Activated effector memory CD4-positive, alpha-beta T cell treated with anti-CD3 and anti-CD28 coated beads, Interleukin-2, amount 50 U/mL, for 16 hours (primary cell): ENCODE measurements at regions not wholly inside any gene's neighbourhood (a gene's known extent, or its start where the extent isn't known, plus 50 kb on each side); places are given as distances from the start of the nearest gene placed in this dataset.

ENCODE experiments used
- DNase-seq: peaks from one replicate; pipeline ENCODE4 v3.0.0-alpha.2; 2020

- DNase-seq: no peak
Observed at GRCh38 chr5:128749136-128749898, 211.3 kb upstream of the FBN2 start.

DNA sequence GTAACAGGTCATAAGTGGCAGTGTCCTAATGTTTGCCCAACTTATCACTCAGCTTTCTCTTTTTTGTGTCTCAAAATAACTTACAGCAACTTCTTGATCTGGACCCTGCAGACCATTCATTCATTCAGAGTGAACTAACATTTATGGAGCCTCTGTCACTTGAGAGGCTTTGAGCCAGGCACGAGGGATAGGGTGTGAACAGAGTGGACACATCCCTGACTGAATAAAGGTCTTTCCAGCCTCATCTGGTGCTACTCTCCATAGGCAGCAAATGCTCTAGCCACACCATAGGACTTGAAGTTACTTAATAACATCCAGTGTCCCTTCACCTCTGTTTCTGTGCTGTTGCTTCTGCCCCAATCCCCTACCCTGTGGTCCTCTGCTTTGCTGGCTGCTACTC, 212.1 kb upstream of the FBN2 start:
- no peak for DNase-seq

DNA sequence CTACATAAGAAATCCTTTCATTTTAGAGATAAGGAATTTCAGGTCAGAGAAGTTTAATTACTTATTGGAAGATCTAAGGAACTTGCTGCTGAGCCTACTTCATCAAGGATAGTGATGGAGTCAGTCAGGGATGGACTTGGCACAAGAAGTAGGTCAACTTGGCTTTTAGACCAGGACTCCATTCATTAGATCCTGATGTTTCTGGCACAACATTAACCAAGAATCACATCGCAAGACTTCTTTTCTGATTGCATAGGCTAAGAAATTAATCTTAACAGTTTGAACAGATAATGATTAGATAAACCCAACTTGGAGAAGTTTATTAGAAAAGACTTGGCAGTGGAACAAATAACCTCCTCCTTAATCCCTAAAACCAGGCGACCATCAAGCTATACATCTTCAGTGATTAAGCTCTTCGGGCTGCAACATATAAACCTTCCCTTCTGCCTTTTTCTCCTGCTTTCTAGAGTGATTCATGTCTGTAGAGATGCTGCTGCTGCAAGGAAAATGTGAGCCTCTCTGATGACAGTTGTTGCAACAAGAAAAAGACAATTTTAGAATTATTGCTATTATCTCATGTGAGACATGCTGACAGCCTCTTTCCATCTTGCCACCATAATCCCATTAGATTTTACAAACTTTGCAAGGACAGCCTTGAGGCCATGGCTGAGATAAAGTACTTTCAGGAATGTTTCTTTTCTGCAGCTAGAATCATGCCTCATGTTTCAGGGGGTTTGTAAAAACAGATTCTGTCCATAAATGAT, 207.9 kb upstream of the SLC27A6 start:
- DNase-seq: no peak

GRCh38 chr5:128762661-128763306, 202.5 kb upstream of the SLC27A6 start:
- DNase-seq: no peak

DNA sequence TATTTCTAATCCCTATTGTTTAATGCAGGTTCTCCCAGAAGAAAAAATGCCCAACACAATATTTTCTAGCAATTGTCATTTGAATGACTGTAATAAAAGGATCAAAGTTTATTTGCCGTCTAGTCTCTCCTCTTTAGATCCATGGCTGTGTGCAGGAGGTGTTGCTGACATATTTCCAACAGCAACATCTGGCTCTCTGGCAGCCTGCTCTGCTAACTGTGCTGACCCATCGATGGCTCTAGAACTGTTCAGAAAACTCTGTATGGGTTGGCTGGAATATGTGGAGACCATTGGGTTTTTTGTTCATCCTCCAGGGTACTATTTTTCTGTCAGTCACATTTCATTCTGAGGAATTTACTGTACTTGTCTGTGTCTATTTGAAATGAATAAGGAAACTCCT, 202.0 kb upstream of the SLC27A6 start:
- DNase-seq: no peak

- DNase-seq: no peak
Observed at GRCh38 chr5:128764601-128765310, 200.5 kb upstream of the SLC27A6 start.

DNA sequence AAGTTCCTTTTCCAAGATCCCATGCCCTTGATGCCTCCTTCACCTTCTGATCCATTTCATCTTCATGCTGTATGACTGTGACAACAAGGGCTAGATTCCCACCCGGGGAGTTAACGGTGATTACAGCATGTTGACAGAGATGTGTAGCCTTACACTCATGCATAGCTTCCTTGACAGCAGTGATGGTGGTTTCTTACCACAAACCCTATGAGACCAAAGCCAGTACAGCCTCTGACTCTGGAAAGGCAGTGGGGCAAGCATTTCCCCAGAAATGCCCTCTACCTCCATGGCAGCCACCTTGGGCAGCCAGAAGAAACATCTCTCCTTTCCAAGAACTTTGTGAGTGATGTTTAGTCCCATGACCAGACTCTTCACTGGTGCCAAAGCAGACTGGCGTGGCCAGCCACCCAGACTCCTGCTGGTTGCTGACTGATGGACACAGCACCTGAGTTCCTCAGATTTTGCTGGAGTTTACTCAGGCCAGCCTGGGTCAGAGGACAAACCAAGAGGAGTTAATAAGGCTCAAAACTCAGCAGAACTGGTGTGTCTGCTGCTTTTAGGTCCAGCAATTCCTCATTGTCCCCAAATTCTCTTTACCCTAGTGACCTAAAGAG, 199.7 kb upstream of the SLC27A6 start:
- no peak for DNase-seq

GRCh38 chr5:128766406-128766805, 198.9 kb upstream of the SLC27A6 start:
- no peak for DNase-seq

DNA sequence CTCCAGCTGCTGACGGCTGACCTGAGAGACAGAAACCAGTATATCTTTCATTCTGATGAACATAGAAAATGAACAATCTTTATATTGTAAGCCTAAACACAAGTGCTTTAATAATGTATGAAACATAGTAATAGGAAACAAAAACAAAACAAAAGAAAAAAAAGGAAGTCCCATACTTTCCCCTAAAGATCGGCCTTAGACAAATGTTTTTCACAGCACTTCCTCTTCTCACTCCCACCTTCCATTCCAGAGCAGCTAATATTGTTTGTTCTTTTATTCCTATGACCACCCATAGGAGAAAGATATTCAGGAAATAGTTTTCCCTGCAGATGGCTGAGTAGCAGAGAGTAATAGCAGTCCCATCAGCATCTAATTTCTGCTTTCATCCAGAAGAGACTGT, 194.4 kb upstream of the SLC27A6 start:
- DNase-seq: no peak

DNA sequence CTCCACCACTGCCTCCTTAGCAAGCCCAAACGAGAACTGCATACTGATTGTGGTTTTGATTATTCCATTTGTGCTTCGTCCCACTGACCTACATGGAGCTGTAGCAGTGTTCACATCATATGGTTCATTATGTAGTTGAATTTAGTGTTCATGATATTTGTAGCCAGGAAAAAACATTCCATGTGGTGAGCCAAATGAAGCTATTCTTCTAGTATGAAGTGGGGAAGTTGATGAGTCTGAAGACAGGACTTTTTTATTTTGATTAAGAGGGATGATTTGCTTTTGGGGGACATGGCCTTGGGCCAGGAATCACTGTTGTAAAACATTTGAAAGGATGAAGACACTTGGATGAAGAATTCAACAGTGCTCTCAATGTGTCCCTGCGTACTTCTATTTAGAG, 192.9 kb upstream of the SLC27A6 start:
- DNase-seq: no peak

GRCh38 chr5:128773378-128773777, 191.9 kb upstream of the SLC27A6 start:
- no peak for DNase-seq

- no peak for DNase-seq
Observed at GRCh38 chr5:128774605-128775004, 190.7 kb upstream of the SLC27A6 start.

DNA sequence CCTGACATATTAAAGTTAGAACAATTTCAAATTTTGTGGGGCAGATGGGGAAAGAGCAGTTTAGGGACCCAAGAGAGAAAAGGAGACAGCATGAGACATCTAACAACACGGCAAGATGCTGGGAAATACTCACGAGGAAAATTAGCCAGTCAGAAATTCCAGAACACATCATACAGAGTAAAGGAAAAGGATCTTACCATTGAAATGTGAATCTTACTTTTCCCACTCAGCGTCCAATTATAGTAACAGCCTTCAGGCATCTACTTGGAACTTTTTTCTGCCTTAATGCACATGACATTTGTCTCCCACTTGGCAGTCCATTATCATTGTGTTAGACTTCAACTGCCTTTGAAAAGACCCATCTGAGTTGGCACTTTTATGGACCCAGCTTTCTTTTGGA, 189.7 kb upstream of the SLC27A6 start:
- no peak for DNase-seq

DNA sequence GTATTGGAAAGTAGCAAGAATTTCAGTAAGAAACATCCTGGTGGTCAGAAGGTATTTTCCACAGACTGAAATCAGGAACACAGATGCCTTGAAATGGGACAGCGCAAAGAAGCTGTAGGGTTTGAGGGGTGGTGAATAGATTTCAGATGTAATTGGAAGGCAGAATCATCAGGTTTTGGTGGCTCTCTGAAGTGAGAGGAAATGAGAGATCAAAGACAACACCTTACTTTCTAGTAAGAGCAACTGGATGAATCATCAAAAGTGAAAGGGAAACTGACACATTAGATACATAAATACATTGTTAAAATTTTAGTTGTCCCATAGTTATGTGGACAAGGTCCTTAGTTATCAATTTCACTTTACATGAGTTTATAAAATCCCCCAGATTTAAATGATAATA, 188.2 kb upstream of the SLC27A6 start:
- DNase-seq: no peak

DNA sequence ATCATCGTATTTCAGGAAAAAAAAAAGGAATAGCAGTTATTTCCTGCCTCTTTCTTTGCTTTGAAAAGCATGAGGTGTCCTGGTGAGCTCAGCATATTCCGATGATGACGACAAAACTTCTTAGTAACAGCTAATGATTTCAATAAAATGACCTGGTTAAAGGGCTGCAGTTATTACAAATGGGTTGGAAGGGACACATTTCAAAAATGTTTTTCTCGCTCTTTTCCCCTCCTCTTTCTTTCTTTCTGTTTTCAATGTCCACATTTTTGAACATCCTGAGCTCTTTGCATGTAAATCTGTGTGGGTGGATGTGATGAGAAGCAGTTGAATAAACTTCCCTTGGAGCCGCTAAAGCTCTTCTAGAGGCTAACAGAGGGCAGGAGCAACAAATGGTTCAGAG, 186.8 kb upstream of the SLC27A6 start:
- no peak for DNase-seq

GRCh38 chr5:128782446-128782845, 182.8 kb upstream of the SLC27A6 start:
- DNase-seq: no peak

GRCh38 chr5:128784726-128785125, 180.6 kb upstream of the SLC27A6 start:
- no peak for DNase-seq

- no peak for DNase-seq
Observed at GRCh38 chr5:128791312-128791711, 174.0 kb upstream of the SLC27A6 start.

DNA sequence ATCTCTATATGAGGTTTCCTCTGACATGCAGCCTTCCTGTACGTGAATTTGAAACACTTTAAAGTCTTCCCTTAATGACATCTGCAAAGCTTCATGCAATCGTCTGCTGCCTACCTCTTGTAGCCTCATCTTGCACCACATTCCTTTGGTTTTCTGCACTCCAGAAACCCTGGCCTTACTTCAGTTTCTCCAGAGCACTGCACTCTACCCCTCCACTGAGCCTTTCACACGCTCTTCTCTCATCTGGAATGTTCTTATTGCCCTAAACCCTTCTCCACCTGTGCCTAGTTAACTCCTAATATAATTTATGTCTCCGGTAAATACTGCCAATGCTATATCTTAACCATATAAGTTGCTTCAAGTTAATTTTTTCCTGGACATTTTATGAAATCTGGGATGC, 168.8 kb upstream of the SLC27A6 start:
- DNase-seq: no peak

- DNase-seq: no peak
Observed at GRCh38 chr5:128798871-128799270, 166.4 kb upstream of the SLC27A6 start.

- no peak for DNase-seq
Observed at GRCh38 chr5:128799945-128800344, 165.3 kb upstream of the SLC27A6 start.

DNA sequence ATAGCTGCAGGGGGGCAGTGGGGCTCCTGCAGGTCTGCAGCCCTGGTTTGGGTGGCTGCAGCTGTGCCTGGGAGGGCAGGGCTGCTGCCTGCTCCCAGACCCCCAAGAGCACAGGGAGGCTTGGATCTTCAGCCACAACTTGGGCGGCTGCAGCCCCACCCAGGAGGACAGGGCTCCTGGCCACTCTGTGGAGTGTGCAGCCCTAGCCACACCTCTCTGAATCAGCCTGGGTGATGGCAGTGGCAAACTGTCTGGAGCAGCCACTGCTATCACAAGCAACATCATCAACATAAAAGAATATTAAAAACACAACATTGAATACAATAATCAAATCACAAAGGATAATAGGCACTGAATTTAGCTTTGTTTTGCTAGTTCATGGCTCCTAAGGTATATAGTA, 164.9 kb upstream of the SLC27A6 start:
- no peak for DNase-seq
